ENCODE measurements at regions not wholly inside any gene's neighbourhood (a gene's known extent, or its start where the extent isn't known, plus 50 kb on each side); places are given as distances from the start of the nearest gene placed in this dataset.

DNA sequence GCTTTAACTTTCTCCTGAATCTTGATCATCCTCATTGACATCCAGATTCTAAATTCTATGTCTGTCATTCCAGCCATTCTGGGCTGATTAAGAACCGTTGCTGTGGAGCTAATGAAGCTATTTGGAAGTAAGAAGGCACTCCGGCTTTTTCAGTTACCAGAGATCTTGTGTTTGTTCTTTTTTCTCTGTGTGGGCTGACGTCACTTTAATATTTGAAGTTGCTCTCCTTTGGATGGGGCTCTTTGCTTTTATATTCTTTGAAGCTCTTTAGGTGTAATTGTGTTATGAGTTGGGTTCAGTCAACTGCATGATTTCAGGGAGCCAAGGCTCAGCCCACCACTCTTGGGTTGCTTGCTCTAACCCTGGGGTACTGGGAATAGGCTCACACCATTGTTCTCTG is 460.6 kb downstream of the CDH8 start:
- CTCF ChIA-PET (ENCODE audit: partially characterized antibody), result no interaction called here
- Histone ChIP-seq H3K4me3 (ENCODE audit: low read length in 2 of 2) (no peak overlapping the region), H3K4me1 (ENCODE audit: insufficient read depth, low read length) (no peaks in the 10 kb centered on the region), H3K27me3 (ENCODE audit: insufficient read depth, low read length) (no peaks in the 10 kb centered on the region), H3K9me3 (ENCODE audit: control insufficient read depth in 1 of 2, low read length in 2 of 2) (no peaks in the 10 kb centered on the region), H3K27ac (ENCODE audit: low read depth, low read length) (no peak overlapping the region), H3K36me3 (ENCODE audit: insufficient read depth, low read length) (no peaks in the 10 kb centered on the region)
- Mint-ChIP-seq H3K4me3 (no peak overlapping the region), H3K27ac (no peak overlapping the region), H3K9me3 (peaks cover 0 to 62% (median 31%) of the 10 kb centered on the region in 8 donors), H3K36me3 (no peaks in the 10 kb centered on the region), H3K4me1 (no peaks in the 10 kb centered on the region), H3K27me3 (no peaks in the 10 kb centered on the region)
- intact Hi-C loops (cut with micrococcal nuclease), result no loop called here
- no peak for DNase-seq
- POLR2A ChIA-PET (ENCODE audit: partially characterized antibody), result no interaction called here

DNA sequence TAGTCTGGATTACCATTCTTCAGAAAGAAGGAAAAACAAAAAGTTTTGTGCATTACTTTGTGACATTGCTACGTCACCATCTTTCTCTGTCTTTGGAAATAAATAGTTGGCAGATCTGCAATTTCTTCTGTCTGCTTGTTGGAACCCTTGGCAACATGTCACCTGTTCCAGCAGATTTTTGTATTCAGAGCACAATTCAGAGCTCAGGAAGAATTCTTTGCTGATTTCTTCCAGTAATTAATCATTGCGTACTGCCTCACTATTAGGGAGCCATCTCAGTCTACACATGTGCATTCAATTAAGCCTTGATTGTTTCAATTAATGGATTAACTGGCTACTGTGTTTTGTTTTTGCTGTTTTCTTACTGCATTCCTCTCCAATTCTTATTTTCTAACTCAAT is 467.2 kb downstream of the CDH8 start:
- H3K36me3 Mint-ChIP-seq, result peaks cover 0 to 1% of the 10 kb centered on the region in 2 donors
- ChIA-PET CTCF (ENCODE audit: partially characterized antibody) (no interaction called here), POLR2A (ENCODE audit: partially characterized antibody) (no interaction called here)
- Histone ChIP-seq H3K27me3 (ENCODE audit: insufficient read depth, low read length) (no peaks in the 10 kb centered on the region), H3K27ac (ENCODE audit: low read depth, low read length) (no peak overlapping the region), H3K36me3 (ENCODE audit: insufficient read depth, low read length) (no peaks in the 10 kb centered on the region), H3K4me3 (ENCODE audit: low read length in 2 of 2) (no peak overlapping the region), H3K4me1 (ENCODE audit: insufficient read depth, low read length) (no peaks in the 10 kb centered on the region), H3K9me3 (ENCODE audit: control insufficient read depth in 1 of 2, low read length in 2 of 2) (no peaks in the 10 kb centered on the region)
- intact Hi-C loops (cut with micrococcal nuclease), result no loop called here
- H3K9me3 Mint-ChIP-seq, result peaks cover 0 to 58% (median 40%) of the 10 kb centered on the region in 8 donors
- no peaks in the 10 kb centered on the region for H3K4me1 Mint-ChIP-seq
- no peak overlapping the region for H3K4me3 Mint-ChIP-seq
- no peak overlapping the region for H3K27ac Mint-ChIP-seq
- no peaks in the 10 kb centered on the region for H3K27me3 Mint-ChIP-seq
- DNase-seq, result no peak

DNA sequence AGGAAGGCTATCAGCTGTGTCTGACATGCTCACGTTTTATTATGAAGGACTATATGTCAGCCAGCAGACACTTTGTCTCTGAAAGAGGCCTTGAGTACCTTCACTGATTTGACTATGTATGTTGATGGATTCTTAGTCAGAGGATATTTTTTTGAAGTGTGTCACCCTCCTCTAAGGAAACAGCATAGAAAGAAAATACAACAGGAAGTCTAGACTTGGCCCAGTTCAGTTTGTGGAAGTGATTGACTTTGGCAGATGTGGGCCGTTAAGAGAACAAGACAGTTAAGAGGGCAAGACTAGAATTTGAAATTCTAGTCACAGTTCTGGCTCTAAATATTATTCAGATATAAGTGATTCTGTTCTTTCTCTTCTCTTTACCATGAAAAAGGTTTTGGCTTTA is 471.5 kb downstream of the CDH8 start:
- H3K27me3 ChIP-seq (ENCODE audit: insufficient read depth, low read length), result no peaks in the 10 kb centered on the region
- no peak overlapping the region for H3K4me3 ChIP-seq (ENCODE audit: low read length in 2 of 2)
- DNase-seq, result no peak
- Mint-ChIP-seq H3K27ac (no peak overlapping the region), H3K27me3 (no peaks in the 10 kb centered on the region), H3K9me3 (peaks cover 0 to 41% (median 32%) of the 10 kb centered on the region in 8 donors), H3K4me1 (no peaks in the 10 kb centered on the region), H3K4me3 (no peak overlapping the region), H3K36me3 (peaks cover 0 to 1% of the 10 kb centered on the region in 2 donors)
- no peaks in the 10 kb centered on the region for H3K36me3 ChIP-seq (ENCODE audit: insufficient read depth, low read length)
- H3K4me1 ChIP-seq (ENCODE audit: insufficient read depth, low read length), result no peaks in the 10 kb centered on the region
- H3K9me3 ChIP-seq (ENCODE audit: control insufficient read depth in 1 of 2, low read length in 2 of 2), result no peaks in the 10 kb centered on the region
- POLR2A ChIA-PET (ENCODE audit: partially characterized antibody), result no interaction called here
- intact Hi-C loops (cut with micrococcal nuclease), result no loop called here
- no peak overlapping the region for H3K27ac ChIP-seq (ENCODE audit: low read depth, low read length)
- CTCF ChIA-PET (ENCODE audit: partially characterized antibody), result no interaction called here

DNA sequence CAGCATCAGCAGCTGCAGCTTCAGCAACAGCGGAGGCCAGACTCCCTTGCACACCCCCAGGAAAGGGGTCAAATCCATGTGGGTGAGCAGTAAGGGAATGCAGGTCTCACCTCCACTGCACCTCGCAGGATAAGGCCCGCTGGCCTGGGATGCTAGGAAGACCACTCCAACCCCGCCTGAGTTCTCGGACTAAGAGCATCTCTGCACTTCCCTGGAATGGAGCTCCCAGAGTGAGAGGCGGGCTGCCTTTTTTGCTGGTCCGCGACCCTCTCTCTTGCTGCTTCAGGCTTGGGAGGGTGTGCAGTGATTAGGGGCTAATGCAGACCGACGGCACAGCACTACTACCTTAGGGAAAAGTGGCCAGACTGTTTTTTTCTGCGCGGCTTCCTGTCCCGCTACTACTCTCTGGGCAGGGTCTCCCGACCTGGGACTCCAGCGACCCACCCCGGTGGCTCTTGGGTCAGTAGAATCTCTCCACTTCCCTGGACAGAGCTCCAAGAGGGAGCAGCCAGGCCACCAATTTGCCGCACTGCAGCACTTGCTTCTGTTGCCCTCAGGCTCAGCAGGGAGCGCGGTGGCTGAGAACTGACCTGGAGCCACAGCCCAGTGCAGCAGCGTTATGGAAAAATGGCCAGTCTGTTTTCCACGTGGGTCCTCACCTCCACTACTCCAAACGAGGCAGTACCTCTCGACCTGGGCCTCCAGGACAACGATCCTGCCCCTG is 480.4 kb downstream of the CDH8 start:
- H3K9me3 Mint-ChIP-seq, result peaks cover 3 to 53% (median 20%) of the 10 kb centered on the region in 8 donors
- ChIA-PET CTCF (ENCODE audit: partially characterized antibody) (no interaction called here), POLR2A (ENCODE audit: partially characterized antibody) (no interaction called here)
- H3K36me3 Mint-ChIP-seq, result no peaks in the 10 kb centered on the region
- no peaks in the 10 kb centered on the region for H3K4me1 ChIP-seq (ENCODE audit: insufficient read depth, low read length)
- no peaks in the 10 kb centered on the region for H3K27me3 ChIP-seq (ENCODE audit: insufficient read depth, low read length)
- H3K36me3 ChIP-seq (ENCODE audit: insufficient read depth, low read length), result no peaks in the 10 kb centered on the region
- no peak overlapping the region for H3K4me3 ChIP-seq (ENCODE audit: low read length in 2 of 2)
- no peaks in the 10 kb centered on the region for H3K4me1 Mint-ChIP-seq
- no peak for DNase-seq
- no peaks in the 10 kb centered on the region for H3K9me3 ChIP-seq (ENCODE audit: control insufficient read depth in 1 of 2, low read length in 2 of 2)
- H3K4me3 Mint-ChIP-seq, result no peak overlapping the region
- intact Hi-C loops (cut with micrococcal nuclease), result no loop called here
- H3K27ac Mint-ChIP-seq, result no peak overlapping the region
- no peaks in the 10 kb centered on the region for H3K27me3 Mint-ChIP-seq
- H3K27ac ChIP-seq (ENCODE audit: low read depth, low read length), result no peak overlapping the region

DNA sequence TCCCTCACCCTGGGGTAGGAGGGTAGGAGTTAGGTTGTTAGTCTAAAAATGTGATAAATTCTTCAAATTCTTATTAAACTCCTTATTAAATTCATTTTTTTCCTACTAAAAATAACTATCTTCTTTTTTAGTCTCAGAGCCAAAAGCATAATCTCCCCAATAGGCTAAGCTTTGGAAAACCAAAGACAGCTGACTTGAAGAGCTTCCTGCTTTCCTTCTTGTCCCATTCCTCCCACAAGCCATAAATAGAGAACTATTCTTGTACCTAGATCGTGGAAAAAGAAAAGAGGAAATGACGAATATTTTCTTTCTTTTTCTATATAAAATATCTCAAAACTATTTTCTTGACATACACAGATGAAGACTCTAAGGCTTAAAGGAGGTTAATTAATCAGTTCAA is 486.9 kb downstream of the CDH8 start:
- H3K9me3 ChIP-seq (ENCODE audit: control insufficient read depth in 1 of 2, low read length in 2 of 2), result no peaks in the 10 kb centered on the region
- no peak overlapping the region for H3K27ac ChIP-seq (ENCODE audit: low read depth, low read length)
- Mint-ChIP-seq H3K9me3 (peaks cover 6 to 36% (median 16%) of the 10 kb centered on the region in 8 donors), H3K4me1 (no peaks in the 10 kb centered on the region), H3K36me3 (no peaks in the 10 kb centered on the region), H3K27ac (no peak overlapping the region), H3K4me3 (no peak overlapping the region), H3K27me3 (no peaks in the 10 kb centered on the region)
- no peaks in the 10 kb centered on the region for H3K4me1 ChIP-seq (ENCODE audit: insufficient read depth, low read length)
- ChIA-PET CTCF (ENCODE audit: partially characterized antibody) (no interaction called here), POLR2A (ENCODE audit: partially characterized antibody) (no interaction called here)
- H3K27me3 ChIP-seq (ENCODE audit: insufficient read depth, low read length), result no peaks in the 10 kb centered on the region
- DNase-seq, result no peak
- intact Hi-C loops (cut with micrococcal nuclease), result no loop called here
- no peak overlapping the region for H3K4me3 ChIP-seq (ENCODE audit: low read length in 2 of 2)
- no peaks in the 10 kb centered on the region for H3K36me3 ChIP-seq (ENCODE audit: insufficient read depth, low read length)

DNA sequence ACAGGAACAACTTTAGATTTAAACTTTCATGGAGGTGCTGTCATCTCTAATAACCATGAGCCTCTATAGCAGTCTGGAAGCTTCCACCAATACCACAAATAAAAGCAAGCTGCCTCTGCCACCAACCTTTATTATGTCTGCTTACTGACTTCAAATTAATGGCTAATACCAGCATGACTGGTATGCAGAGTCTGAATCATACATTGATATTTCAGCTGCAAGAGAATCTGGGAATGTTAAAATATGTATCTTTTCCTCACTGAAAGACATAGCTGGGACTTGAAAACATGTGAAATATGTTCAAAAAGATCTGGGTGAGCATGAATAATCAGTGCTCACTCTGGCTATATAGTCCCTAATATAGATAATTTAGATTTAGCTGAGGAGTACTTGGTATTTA is 488.6 kb downstream of the CDH8 start:
- Mint-ChIP-seq H3K27ac (no peak overlapping the region), H3K27me3 (no peaks in the 10 kb centered on the region), H3K9me3 (peaks cover 6 to 36% (median 18%) of the 10 kb centered on the region in 8 donors), H3K4me1 (no peaks in the 10 kb centered on the region), H3K36me3 (no peaks in the 10 kb centered on the region), H3K4me3 (no peak overlapping the region)
- Histone ChIP-seq H3K27me3 (ENCODE audit: insufficient read depth, low read length) (no peaks in the 10 kb centered on the region), H3K4me1 (ENCODE audit: insufficient read depth, low read length) (no peaks in the 10 kb centered on the region), H3K4me3 (ENCODE audit: low read length in 2 of 2) (no peak overlapping the region), H3K27ac (ENCODE audit: low read depth, low read length) (no peak overlapping the region), H3K9me3 (ENCODE audit: control insufficient read depth in 1 of 2, low read length in 2 of 2) (no peaks in the 10 kb centered on the region), H3K36me3 (ENCODE audit: insufficient read depth, low read length) (no peaks in the 10 kb centered on the region)
- CTCF ChIA-PET (ENCODE audit: partially characterized antibody), result no interaction called here
- POLR2A ChIA-PET (ENCODE audit: partially characterized antibody), result no interaction called here
- intact Hi-C loops (cut with micrococcal nuclease), result no loop called here
- DNase-seq, result no peak

DNA sequence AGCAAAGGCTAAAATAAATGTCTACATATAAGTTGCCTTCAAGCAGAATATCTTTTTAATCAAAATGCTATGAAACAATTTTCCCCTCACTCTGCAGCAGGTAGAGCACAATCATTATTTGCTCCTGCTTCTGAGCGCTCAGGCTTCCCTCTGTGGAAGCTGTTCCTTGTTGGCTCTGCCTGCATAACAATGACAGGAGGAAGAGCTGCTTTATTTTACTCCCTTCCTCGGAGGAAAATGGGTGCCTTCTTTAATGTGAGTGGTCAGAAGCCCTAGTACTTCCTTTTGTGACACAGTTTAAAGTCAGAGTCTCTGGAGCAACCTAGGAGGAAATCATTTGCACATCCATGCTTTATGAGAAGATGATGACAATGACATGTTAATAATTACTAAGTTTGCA is 492.1 kb downstream of the CDH8 start:
- H3K9me3 ChIP-seq (ENCODE audit: control insufficient read depth in 1 of 2, low read length in 2 of 2), result no peaks in the 10 kb centered on the region
- no peaks in the 10 kb centered on the region for H3K4me1 Mint-ChIP-seq
- H3K4me3 ChIP-seq (ENCODE audit: low read length in 2 of 2), result no peak overlapping the region
- no peaks in the 10 kb centered on the region for H3K4me1 ChIP-seq (ENCODE audit: insufficient read depth, low read length)
- intact Hi-C loops (cut with micrococcal nuclease), result no loop called here
- H3K4me3 Mint-ChIP-seq, result no peak overlapping the region
- H3K9me3 Mint-ChIP-seq, result peaks cover 4 to 41% (median 23%) of the 10 kb centered on the region in 8 donors
- H3K27ac ChIP-seq (ENCODE audit: low read depth, low read length), result no peak overlapping the region
- H3K27me3 Mint-ChIP-seq, result no peaks in the 10 kb centered on the region
- POLR2A ChIA-PET (ENCODE audit: partially characterized antibody), result no interaction called here
- H3K27me3 ChIP-seq (ENCODE audit: insufficient read depth, low read length), result no peaks in the 10 kb centered on the region
- no peak for DNase-seq
- H3K27ac Mint-ChIP-seq, result no peak overlapping the region
- no peaks in the 10 kb centered on the region for H3K36me3 ChIP-seq (ENCODE audit: insufficient read depth, low read length)
- H3K36me3 Mint-ChIP-seq, result no peaks in the 10 kb centered on the region
- CTCF ChIA-PET (ENCODE audit: partially characterized antibody), result no interaction called here

DNA sequence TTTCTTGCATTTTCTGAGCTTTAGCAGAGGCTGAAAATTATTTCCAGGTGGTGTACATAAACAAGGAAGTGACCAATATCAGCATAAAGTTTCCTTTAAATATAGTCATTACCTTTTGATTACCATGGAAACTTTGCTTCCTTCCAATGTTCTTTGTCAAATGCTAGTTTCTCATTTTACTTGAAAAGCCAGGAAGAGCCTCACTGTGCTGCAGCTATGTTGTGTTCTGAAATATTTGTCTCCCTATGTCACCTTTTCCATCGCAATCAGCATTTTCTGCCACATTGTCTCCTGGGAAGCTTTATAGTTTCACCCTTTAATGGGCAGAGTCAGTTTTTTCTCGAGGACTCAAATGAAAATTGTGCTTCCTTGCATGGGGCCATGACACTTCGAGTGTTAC is 496.0 kb downstream of the CDH8 start:
- Mint-ChIP-seq H3K9me3 (peaks cover 3 to 57% (median 35%) of the 10 kb centered on the region in 8 donors), H3K36me3 (no peaks in the 10 kb centered on the region), H3K4me1 (no peaks in the 10 kb centered on the region), H3K4me3 (no peak overlapping the region), H3K27ac (no peak overlapping the region), H3K27me3 (no peaks in the 10 kb centered on the region)
- DNase-seq, result no peak
- H3K27me3 ChIP-seq (ENCODE audit: insufficient read depth, low read length), result no peaks in the 10 kb centered on the region
- no peaks in the 10 kb centered on the region for H3K4me1 ChIP-seq (ENCODE audit: insufficient read depth, low read length)
- ChIA-PET CTCF (ENCODE audit: partially characterized antibody) (no interaction called here), POLR2A (ENCODE audit: partially characterized antibody) (no interaction called here)
- H3K36me3 ChIP-seq (ENCODE audit: insufficient read depth, low read length), result no peaks in the 10 kb centered on the region
- no peak overlapping the region for H3K4me3 ChIP-seq (ENCODE audit: low read length in 2 of 2)
- H3K27ac ChIP-seq (ENCODE audit: low read depth, low read length), result no peak overlapping the region
- intact Hi-C loops (cut with micrococcal nuclease), result no loop called here
- no peaks in the 10 kb centered on the region for H3K9me3 ChIP-seq (ENCODE audit: control insufficient read depth in 1 of 2, low read length in 2 of 2)

All from CD4-positive, alpha-beta memory T cell (primary cell).